HG03135 (cell line): ENCODE measurements at regions not wholly inside any gene's neighbourhood (a gene's known extent, or its start where the extent isn't known, plus 50 kb on each side); places are given as distances from the start of the nearest gene placed in this dataset.

Source experiments
- ATAC-seq: cut with Tn5 transposase; IDR thresholded peaks from one replicate; pipeline ENCODE4 v1.9.1; 2021; ENCODE audit warnings: mild to moderate bottlenecking, moderate library complexity; ENCODE audit not compliant: unreplicated experiment

- no peak for ATAC-seq
Measured at GRCh38 chr13:24107955-24108614, 52.4 kb upstream of the SPATA13 start.

- no peak for ATAC-seq
Measured at GRCh38 chr13:24108615-24108965, 51.9 kb upstream of the SPATA13 start.

GRCh38 chr13:24110011-24110410 lies 50.5 kb upstream of the SPATA13 start:
- ATAC-seq: no peak
